Endothelial cell of umbilical vein (primary cell): ENCODE measurements at regions not wholly inside any gene's neighbourhood (a gene's known extent, or its start where the extent isn't known, plus 50 kb on each side); places are given as distances from the start of the nearest gene placed in this dataset.

Experiments
- EZH2 ChIP-seq: IDR thresholded peaks from 2 replicates; pipeline ENCODE4 v1.6.1; 2012; ENCODE audit warnings: borderline replicate concordance, low read depth, mild to moderate bottlenecking, moderate library complexity, low read length, inconsistent platforms; ENCODE audit not compliant: severe bottlenecking
- JUN ChIP-seq: IDR thresholded peaks from 2 replicates; pipeline ENCODE4 v1.6.1; 2011; ENCODE audit warnings: borderline replicate concordance, low read depth; ENCODE audit not compliant: insufficient read length, insufficient read depth
- MYC ChIP-seq: IDR thresholded peaks from one replicate; pipeline ENCODE4 v1.6.1; 2011; ENCODE audit warnings: mild to moderate bottlenecking, low read depth, low read length
- POLR2A ChIP-seq: IDR thresholded peaks from 2 replicates; pipeline ENCODE4 v1.6.1; 2012; ENCODE audit warnings: low read depth, mild to moderate bottlenecking, control low read depth, low read length
- POLR2AphosphoS5 ChIP-seq: IDR thresholded peaks from 2 replicates; pipeline ENCODE4 v1.6.1; 2012; ENCODE audit warnings: low read depth, mild to moderate bottlenecking, control low read depth, low read length, moderate library complexity; ENCODE audit not compliant: insufficient read depth
- TF ChIP-seq, protein P1 (sequence below), 2 donors: IDR thresholded peaks; 1 replicate in 1 of 2; 2 replicates in 1 of 2; pipeline ENCODE4 v1.5.1; 2011; ENCODE audit warnings: low read length in 2 of 2, mild to moderate bottlenecking in 2 of 2, moderate library complexity in 2 of 2, control low read depth in 1 of 2, inconsistent platforms in 1 of 2, low read depth in 1 of 2; ENCODE audit not compliant: insufficient read depth in 1 of 2; ENCODE audit errors: extremely low read depth in 1 of 2

DNA sequence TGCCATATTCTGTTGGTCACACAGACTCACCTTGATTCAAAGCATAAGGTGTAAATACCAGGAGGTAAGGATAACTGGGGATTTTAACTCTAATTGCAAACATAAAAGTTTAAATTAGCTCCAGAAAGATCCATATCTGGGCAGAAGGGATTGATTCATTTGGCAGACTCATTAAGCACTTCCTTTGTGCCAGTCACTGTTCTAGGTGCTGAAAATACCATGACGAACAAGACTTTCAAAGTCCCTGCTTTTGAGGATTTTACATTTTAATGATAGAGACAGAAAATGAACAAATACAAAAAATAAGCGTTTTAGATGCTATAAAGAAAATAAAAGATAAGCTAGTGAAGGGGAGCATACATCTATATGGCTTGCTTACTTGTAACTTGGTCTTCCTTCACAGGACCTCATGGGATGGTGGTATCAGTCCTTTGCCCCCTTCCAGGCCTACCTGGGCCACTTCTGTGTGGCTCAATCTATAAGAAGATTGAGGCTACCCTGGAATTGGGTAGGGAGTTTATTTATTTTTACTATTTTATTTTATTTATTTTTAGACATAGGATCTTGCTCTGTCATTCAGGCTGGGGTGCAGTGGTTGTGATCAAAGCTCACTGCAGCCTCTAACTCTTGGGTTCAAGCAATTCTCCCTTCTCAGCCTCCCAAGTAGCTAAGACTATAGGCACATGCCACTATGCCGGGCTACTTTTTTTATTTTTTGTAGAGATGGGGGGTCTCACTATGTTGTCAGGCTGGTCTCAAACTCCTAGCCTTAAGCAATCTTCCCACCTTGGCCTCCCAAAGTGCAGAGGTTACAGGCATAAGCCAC is 212.8 kb downstream of the MYCN start:
- TF ChIP-seq, protein P1, sequence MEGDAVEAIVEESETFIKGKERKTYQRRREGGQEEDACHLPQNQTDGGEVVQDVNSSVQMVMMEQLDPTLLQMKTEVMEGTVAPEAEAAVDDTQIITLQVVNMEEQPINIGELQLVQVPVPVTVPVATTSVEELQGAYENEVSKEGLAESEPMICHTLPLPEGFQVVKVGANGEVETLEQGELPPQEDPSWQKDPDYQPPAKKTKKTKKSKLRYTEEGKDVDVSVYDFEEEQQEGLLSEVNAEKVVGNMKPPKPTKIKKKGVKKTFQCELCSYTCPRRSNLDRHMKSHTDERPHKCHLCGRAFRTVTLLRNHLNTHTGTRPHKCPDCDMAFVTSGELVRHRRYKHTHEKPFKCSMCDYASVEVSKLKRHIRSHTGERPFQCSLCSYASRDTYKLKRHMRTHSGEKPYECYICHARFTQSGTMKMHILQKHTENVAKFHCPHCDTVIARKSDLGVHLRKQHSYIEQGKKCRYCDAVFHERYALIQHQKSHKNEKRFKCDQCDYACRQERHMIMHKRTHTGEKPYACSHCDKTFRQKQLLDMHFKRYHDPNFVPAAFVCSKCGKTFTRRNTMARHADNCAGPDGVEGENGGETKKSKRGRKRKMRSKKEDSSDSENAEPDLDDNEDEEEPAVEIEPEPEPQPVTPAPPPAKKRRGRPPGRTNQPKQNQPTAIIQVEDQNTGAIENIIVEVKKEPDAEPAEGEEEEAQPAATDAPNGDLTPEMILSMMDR (IDR thresholded peaks at IDR 0.05; ENCODE audit: extremely low read depth in 1 of 2, insufficient read depth in 1 of 2, low read depth in 1 of 2, low read length in 2 of 2) = no peak
- no peak for TF ChIP-seq MYC
- TF ChIP-seq EZH2 = no peak
- no peak for TF ChIP-seq POLR2AphosphoS5
- TF ChIP-seq POLR2A = no peak
- no peak for TF ChIP-seq JUN
